ENCODE measurements at regions not wholly inside any gene's neighbourhood (a gene's known extent, or its start where the extent isn't known, plus 50 kb on each side); places are given as distances from the start of the nearest gene placed in this dataset.
"Not testable (repeated sequence)": the region's sequence is repeated elsewhere in the genome, so short reads cannot be mapped to it uniquely, and the experiment has no call there.

DNA sequence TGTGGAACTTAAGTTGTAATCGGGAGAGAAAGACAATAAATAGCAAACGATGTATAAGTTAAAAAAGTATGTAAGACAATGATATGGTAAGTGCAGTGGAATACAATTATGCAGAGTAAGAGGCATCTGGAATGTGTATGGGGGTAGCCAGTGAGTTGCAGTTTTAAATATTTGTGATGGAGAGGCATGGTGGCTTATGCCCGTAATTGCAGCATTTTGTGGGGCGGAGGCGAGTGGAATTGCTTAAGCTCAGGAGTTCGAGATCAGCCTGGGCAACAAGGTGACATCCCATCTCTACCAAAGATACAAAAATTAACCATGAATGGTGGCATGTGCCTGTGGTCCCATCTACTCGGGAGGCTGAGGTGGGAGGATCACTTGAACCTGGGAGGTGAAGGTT is 52.5 kb upstream of the WDFY3 start:
- no peak for DNase-seq (ENCODE audit: low read depth)

GRCh38 chr4:85019411-85019810 is 52.9 kb upstream of the WDFY3 start:
- no peak for DNase-seq (ENCODE audit: low read depth)

DNA sequence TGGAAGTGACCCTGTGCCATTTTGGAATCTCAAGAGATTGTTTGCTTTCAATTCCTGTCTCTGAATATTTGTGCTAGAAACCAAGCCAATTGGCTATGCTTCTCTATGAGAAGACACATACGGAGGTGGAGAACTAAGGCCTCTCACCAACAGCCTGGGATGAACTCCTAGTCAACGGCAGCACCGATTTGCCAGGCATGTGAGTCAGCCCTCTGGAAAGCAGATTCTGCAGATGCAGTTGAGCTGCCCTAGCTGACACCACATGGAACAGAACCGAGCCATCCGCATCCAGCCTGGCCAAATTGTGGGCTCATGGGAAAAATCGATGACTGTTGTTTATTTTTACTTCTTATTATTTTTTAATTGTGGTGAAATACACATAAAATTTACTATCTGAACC is 58.2 kb upstream of the WDFY3 start:
- DNase-seq (ENCODE audit: low read depth): no peak

DNA sequence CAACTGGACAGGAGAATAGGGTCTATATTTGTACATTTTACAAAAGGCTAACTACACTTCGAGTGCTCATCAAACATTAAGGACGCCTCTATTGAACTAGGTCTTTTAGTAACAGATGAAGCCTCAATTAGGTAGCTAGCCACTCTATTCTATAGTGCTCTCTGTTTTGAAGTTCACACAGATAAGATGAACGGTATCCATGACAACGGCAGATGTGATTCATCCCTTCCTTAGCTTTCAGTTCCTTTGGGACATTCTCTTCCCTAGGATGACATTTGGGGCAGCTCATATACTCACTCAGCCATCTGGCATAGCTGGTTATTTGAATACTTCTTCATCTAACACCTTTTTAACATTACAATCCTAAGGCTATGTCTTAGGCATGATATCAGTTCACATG is 62.4 kb upstream of the WDFY3 start:
- no peak for DNase-seq (ENCODE audit: low read depth)

DNA sequence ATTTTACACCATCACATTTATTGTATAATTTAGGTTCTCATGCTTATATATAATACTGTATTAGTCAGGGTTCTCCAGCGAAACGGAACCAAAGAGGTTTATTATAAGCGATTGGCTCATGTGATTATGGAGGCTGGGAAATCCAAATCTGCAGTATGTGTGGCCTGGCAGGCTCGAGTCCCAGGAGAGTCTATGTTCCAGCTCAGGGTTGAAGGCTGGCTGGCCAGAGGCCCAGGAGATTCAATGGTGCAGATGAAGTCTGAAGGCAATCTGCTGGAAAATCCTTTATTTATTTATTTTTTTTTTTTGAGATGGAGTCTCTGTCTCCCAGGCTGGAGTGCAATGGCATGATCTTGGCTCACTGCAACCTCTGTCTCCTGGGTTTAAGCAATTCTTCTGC is 63.0 kb upstream of the WDFY3 start:
- DNase-seq (ENCODE audit: low read depth): no peak

GRCh38 chr4:85030156-85030555 is 63.7 kb upstream of the WDFY3 start:
- no peak for DNase-seq (ENCODE audit: low read depth)

- not testable (repeated sequence) for DNase-seq (ENCODE audit: low read depth)
These were observed 67.3 kb upstream of the WDFY3 start for GRCh38 chr4:85033838-85034237.

DNA sequence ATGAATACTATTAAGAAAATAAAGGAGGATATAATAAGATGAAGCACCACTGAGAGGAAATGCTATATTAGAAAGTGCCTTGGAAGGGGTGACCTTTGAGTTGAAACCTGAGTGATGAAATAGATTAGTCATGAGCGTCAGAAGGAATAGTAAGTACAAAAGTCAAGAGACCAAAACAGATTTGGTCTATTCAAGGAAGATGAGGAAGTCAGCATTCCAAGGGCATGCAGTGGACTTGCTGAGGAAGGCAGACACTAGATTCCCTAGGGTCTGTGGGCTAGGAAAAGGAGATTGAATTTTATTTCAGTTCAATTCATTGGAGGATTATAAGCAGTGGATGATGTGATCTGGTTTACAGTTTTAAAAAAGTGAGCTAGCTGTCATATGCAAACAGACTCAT is 73.0 kb upstream of the WDFY3 start:
- peak; percentile 86 for DNase-seq (ENCODE audit: low read depth)

GRCh38 chr4:85043812-85044496 is 77.5 kb upstream of the WDFY3 start:
- DNase-seq (ENCODE audit: low read depth): peak; percentile 79

DNA sequence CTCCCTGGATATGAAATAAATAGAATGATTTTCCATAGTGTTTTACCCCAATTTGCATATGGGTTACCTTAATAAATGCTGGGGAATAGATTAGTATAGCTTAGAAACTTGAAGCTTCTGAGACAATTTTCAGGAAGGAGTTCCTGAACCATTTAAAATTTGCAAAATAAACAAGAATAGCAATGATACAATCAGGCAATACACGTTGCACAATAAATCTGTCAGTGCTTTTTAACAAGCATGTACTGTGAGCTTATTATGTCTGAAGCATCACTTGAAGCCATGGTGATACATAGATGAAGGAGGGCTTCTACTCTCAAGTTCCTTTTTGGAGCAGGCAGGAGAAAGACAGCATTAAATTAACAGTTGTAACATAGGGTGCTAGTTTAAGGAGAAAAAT is 84.2 kb upstream of the WDFY3 start:
- DNase-seq (ENCODE audit: low read depth): no peak

DNA sequence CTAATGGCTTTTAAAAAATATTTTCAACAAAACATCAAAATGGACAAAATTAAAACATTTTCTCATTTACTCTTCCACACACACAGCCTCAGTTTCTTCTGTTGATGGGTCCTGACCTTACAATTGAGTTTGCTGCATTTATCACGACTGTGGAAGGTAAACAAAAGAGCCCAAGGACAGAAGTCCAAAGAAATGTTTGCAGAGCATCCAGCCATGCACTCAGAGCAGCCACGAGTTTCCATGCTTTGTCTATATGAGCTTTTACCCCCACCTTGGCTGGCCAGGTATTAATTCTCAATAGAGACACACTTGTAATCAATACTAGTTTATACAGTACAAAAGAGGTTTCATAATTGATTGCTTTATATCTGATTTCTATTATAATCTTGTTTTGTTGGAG is 85.0 kb upstream of the WDFY3 start:
- DNase-seq (ENCODE audit: low read depth): no peak

DNA sequence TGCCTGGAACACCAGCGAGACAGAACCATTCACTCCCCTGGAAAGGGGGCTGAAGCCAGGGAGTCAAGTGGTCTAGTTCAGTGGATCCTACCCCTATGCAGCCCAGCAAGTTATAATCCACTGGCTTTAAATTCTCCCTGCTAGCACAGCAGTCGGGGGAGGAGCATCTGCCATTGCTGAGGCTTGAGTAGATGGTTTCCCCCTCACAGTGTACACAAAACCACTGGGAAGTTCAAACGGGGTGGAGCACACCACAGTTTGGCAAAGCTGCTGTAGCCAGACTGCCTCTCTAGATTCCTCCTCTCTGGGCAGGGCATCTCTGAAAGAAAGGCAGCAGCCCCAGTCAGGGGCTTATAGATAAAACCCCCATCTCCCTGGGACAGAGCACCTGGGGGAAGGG is 88.4 kb upstream of the WDFY3 start:
- DNase-seq (ENCODE audit: low read depth): not testable (repeated sequence)

GRCh38 chr4:85058551-85058950 is 92.1 kb upstream of the WDFY3 start:
- no peak for DNase-seq (ENCODE audit: low read depth)

GRCh38 chr4:85061974-85062373 is 95.5 kb upstream of the WDFY3 start:
- DNase-seq (ENCODE audit: low read depth): no peak

- no peak for DNase-seq (ENCODE audit: low read depth)
These were observed 96.0 kb upstream of the WDFY3 start for GRCh38 chr4:85062466-85062865.

GRCh38 chr4:85067342-85067741 is 100.9 kb upstream of the WDFY3 start:
- no peak for DNase-seq (ENCODE audit: low read depth)

GRCh38 chr4:85078016-85078415 is 111.5 kb upstream of the WDFY3 start:
- no peak for DNase-seq (ENCODE audit: low read depth)

DNA sequence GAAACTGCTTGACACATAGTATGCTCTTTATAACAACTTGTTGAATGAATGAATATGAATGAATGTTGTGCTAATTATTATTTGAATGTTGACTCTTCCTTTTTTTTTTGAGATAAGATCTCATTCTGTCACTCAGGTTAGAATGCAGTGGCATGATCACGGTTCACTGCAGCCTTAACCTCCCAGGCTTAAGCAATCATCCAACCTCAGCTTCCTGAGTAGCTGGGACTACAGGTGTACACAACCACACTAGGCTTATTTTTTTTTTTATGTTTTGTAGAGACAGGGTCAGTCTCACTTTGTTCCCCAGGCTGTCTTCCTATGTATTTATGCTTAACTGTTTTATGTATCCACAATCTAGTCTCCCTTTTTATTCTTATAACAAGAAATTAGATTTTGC is 114.7 kb upstream of the WDFY3 start:
- DNase-seq (ENCODE audit: low read depth): peak; percentile 59

DNA sequence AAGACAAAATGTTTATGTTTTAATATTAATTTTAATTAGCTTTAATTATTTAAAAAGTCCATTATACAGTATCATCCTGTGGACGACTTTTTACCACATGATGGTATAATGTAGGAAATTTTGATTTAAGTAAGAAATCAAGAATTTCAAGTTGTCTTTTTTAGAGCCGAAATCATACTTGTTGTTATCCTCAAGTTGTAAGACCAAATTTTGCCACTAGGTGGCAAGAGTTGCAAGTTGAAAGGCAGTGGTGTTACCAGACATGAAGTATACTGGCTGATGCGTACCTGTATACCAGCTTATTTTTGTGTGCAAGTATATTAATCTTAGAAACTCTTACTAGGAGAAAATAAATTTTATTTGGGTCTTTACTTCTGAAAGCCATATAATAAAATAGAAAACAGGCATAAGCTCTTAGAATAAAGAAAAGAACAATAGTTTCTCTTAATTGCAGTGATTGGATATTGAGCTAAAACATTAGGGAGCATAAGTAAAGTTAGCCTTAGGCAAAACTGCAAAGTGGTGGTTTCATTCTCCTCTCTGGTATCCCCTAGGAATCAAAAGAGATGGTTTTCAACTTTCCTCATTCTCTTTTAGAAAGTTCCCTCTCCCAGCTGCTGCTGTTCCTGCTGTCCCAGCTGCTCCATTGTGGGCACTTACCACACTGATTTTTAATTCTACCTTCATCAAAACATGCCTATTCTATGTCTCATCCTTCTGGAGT is 118.0 kb upstream of the WDFY3 start:
- DNase-seq (ENCODE audit: low read depth): peak; percentile 78

GRCh38 chr4:85086721-85087120 is 120.2 kb upstream of the WDFY3 start:
- DNase-seq (ENCODE audit: low read depth): no peak

DNA sequence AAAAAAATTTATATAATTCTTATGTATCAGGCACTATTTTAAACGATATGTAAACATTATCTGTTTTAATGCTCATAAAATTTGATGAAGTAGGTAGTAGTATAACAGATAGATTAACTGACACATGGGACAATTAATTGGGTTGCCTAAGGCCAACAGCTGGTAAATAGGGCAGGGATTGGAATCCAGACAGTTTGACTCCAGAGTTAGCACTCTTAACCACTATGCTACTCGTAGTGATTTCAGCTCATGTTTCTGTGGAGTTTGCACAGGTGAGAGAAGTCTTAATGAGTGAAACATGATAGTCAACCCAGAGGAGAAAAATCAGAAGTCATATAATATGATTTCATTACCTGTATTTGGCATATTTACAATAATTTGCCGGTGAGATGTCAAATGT is 126.0 kb upstream of the WDFY3 start:
- no peak for DNase-seq (ENCODE audit: low read depth)

GRCh38 chr4:85092943-85093342 is 126.5 kb upstream of the WDFY3 start:
- DNase-seq (ENCODE audit: low read depth): no peak

DNA sequence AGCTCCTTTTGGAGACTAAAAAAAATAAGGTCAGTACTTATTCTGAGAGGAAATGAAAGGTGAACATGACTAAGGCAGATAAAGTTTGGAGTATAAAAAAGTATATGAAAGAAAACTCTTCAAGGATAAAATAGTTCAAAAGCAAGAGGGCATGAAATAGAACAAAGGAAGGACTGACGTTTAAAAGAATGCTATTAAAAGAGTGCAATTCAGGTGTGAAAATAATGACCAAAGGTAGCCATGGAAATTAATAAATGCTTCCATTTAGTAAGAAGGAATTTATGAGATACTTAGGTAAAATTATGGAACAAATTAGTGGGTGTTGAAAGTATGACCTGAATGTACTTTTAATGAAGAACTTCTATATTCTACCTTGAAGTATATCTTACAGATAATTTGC is 128.2 kb upstream of the WDFY3 start:
- DNase-seq (ENCODE audit: low read depth): no peak

DNA sequence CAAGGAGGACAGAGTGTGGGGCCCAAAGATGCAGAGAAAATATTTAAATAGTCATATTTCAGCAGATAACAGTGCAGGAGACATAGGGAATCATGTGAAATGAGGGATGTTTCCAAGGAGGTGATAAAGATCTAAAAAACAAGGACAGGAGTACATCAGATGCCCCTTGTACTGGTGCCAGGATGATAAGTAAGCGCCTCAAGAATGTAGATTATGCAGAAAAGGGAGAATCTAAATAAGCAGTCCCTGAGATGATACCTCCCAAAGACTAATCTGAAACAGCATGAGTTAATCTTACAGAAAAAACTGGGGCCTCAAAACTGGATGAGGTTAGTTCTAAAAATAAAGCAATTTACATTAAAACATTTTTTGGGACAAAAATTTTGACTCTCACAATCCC is 136.1 kb upstream of the WDFY3 start:
- DNase-seq (ENCODE audit: low read depth): no peak

All from renal cortical epithelial cell (primary cell).